Brain microvascular endothelial cell (primary cell): ENCODE measurements at regions not wholly inside any gene's neighbourhood (a gene's known extent, or its start where the extent isn't known, plus 50 kb on each side); places are given as distances from the start of the nearest gene placed in this dataset.

Experiments
- DNase-seq: peaks from one replicate; pipeline ENCODE4 v3.0.0-alpha.2; 2020
- H3K27ac ChIP-seq: fragments of 250-450 bp; sonication (Bioruptor Pico); 2 replicates; pipeline ENCODE4 v1.5.1; 2020; ENCODE audit warnings: mild to moderate bottlenecking, moderate library complexity
- H3K27me3 ChIP-seq: fragments of 250-450 bp; sonication (Bioruptor Pico); replicated peaks from 2 replicates; pipeline ENCODE4 v1.5.1; 2020; ENCODE audit warnings: mild to moderate bottlenecking
- H3K36me3 ChIP-seq: fragments of 250-450 bp; sonication (Bioruptor Pico); replicated peaks from 2 replicates; pipeline ENCODE4 v1.5.1; 2020; ENCODE audit warnings: mild to moderate bottlenecking
- H3K4me3 ChIP-seq: 2 replicates; pipeline ENCODE4 v1.5.1; 2011; ENCODE audit warnings: low read depth, mild to moderate bottlenecking, control low read depth, low read length, moderate library complexity
- CTCF ChIP-seq: IDR thresholded peaks from 2 replicates; pipeline ENCODE4 v1.5.1; 2011; ENCODE audit warnings: low read depth, mild to moderate bottlenecking, moderate library complexity, low read length, control low read depth, inconsistent platforms; ENCODE audit errors: missing control alignments
- in situ Hi-C: cut with HindIII; loops from 2 replicates; pipeline ENCODE4 v1.10.0; 2017; ENCODE audit warnings: low sequenced_read_pairs, low pct_ligation_motif_present

GRCh38 chrX:39890807-39891206, 207.0 kb downstream of the BCOR start:
- TF ChIP-seq CTCF, result no peak
- H3K27ac ChIP-seq, result no peak overlapping the region
- no peaks in the 10 kb centered on the region for H3K36me3 ChIP-seq
- H3K27me3 ChIP-seq, result no peaks in the 10 kb centered on the region
- DNase-seq, result no peak
- no peak overlapping the region for H3K4me3 ChIP-seq
- in situ Hi-C loops, result no loop called here

- no peak overlapping the region for H3K4me3 ChIP-seq
- in situ Hi-C loops, result no loop called here
- DNase-seq, result no peak
- H3K27me3 ChIP-seq, result no peaks in the 10 kb centered on the region
- no peak overlapping the region for H3K27ac ChIP-seq
- H3K36me3 ChIP-seq, result no peaks in the 10 kb centered on the region
- TF ChIP-seq CTCF, result no peak
Observed at GRCh38 chrX:39891781-39892180, 206.0 kb downstream of the BCOR start.

DNA sequence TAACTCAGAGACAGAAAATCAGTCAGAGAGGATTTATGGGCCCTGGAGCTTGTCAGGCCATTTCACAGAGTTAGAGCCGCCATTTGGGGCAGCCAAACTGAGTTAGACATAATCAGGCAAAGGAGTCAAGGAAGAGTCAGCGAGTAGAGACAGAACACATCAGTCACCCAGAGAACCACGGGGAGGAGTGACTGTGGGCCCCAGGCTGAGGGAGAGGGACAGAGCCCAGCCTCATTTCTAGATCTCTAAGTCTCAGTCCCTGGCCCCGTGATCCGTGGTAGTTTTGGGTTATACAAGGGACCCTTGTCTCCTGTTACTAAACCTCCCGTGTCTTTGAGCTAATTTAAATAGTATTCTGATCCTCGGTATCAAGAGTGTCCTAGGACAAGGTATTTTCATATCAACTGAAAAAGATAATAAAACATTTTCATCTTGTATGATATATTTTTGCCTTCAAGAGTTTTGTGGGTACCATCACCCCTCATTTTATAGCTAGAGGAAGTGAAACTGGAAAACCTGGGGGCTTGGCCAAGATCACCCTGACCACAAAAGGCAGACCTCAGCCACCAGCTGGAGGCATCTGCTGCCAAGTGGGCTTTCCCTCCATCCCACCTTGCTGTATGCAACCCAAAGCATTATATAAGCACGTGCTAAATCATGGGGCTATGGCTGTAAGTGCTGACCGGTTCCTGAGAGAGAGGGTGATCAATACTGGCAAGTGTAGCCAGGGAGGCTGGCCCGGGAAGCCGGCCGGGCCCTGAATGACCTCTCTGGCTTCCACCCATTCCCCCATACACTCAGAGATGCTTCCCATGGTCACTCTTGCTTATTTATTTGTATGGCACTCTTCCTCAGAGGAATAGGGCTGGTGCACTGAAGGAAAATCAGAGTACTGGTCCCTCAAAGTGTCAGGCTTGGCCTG, 204.1 kb downstream of the BCOR start:
- H3K27me3 ChIP-seq, result no peaks in the 10 kb centered on the region
- no peak overlapping the region for H3K4me3 ChIP-seq
- no peaks in the 10 kb centered on the region for H3K36me3 ChIP-seq
- no peak overlapping the region for H3K27ac ChIP-seq
- DNase-seq, result no peak
- no peak for TF ChIP-seq CTCF
- in situ Hi-C loops, result no loop called here

DNA sequence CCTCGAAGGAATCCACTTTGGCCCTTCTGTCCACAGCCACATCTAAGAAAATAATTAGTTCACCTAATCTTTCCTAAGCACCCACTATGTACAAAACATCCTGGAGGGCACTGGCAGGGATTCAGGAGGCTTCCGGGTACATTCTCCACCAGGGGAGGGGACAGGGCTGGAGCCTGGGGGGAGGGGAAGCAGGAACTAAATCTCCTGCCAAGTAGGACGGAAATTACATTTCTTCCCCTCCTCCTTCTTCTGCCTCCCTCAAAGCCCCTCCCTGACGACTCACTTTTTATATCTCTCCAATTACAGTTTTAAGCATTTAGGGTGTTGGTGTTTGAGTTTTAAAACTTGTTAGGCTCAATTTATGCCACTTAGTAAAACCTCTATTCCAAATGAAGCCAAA, 203.1 kb downstream of the BCOR start:
- no peak overlapping the region for H3K27ac ChIP-seq
- no peak for DNase-seq
- no peaks in the 10 kb centered on the region for H3K36me3 ChIP-seq
- no peak for TF ChIP-seq CTCF
- no peak overlapping the region for H3K4me3 ChIP-seq
- in situ Hi-C loops, result no loop called here
- H3K27me3 ChIP-seq, result no peaks in the 10 kb centered on the region

- Histone ChIP-seq H3K27ac (no peak overlapping the region), H3K4me3 (no peak overlapping the region), H3K27me3 (no peaks in the 10 kb centered on the region), H3K36me3 (no peaks in the 10 kb centered on the region)
- no peak for DNase-seq
- TF ChIP-seq CTCF, result no peak
- in situ Hi-C loops, result no loop called here
Observed at GRCh38 chrX:39895218-39896110, 202.3 kb downstream of the BCOR start.
